OCI-LY1 (cell line): ENCODE measurements at regions not wholly inside any gene's neighbourhood (a gene's known extent, or its start where the extent isn't known, plus 50 kb on each side); places are given as distances from the start of the nearest gene placed in this dataset.

Experiments used
- CTCF ChIP-seq: fragments of 200-600 bp; sonication (generic), shearing (Covaris generic); IDR thresholded peaks from 2 replicates; pipeline ENCODE4 v1.5.1; 2017; ENCODE audit warnings: mild to moderate bottlenecking, antibody characterized with exemption, low read length, moderate library complexity, mixed read lengths
- EZH2 ChIP-seq: fragments of 200-600 bp; sonication (generic), shearing (Covaris generic); IDR thresholded peaks from 2 replicates; pipeline ENCODE4 v1.8.0; 2017; ENCODE audit warnings: borderline replicate concordance, mixed run types, mild to moderate bottlenecking, antibody characterized with exemption, low read length, moderate library complexity, mixed read lengths

- TF ChIP-seq CTCF: no peak
- TF ChIP-seq EZH2: no peak
Measured at GRCh38 chrX:28311466-28311865, 275.8 kb upstream of the IL1RAPL1 start.
